ENCODE measurements at regions not wholly inside any gene's neighbourhood (a gene's known extent, or its start where the extent isn't known, plus 50 kb on each side); places are given as distances from the start of the nearest gene placed in this dataset.
A peak's percentile ranks its signal among the peaks of the same experiment; 100 is the strongest.
"Not testable (repeated sequence)": the region's sequence is repeated elsewhere in the genome, so short reads cannot be mapped to it uniquely, and the experiment has no call there.

DNA sequence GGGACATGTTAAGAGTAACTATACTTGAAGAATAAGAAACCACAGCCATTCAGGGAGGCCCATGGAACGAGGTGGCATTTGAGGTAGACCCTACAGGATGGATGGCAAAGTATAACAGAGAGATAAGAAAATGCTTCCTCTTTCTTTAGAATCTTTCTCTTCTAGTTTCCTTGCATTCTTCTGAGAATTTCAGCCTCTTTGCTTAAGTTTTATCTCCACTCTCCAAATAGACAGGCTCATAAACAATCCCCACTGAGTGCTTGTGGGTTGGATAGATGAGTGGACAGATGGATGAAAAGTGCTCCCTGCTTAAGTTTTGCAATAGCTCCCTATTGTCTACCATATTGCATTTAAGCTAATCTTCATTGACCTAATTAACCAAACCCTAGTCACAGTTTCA, 103.7 kb downstream of the MEX3B start:
- in situ Hi-C loops (cut with HindIII; ENCODE audit: low pct_unique_long_range_greater_than_20kb, low sequenced_read_pairs) = no loop called here
- no peak for DNase-seq (ENCODE audit: low read depth, low spot score)

- DNase-seq (ENCODE audit: low read depth, low spot score) = no peak
- in situ Hi-C loops (cut with HindIII; ENCODE audit: low pct_unique_long_range_greater_than_20kb, low sequenced_read_pairs) = no loop called here
These were observed 104.3 kb downstream of the MEX3B start for GRCh38 chr15:81941479-81941878.

GRCh38 chr15:81940467-81941451, 105.1 kb downstream of the MEX3B start:
- in situ Hi-C loops (cut with HindIII; ENCODE audit: low pct_unique_long_range_greater_than_20kb, low sequenced_read_pairs) = no loop called here
- DNase-seq (ENCODE audit: low read depth, low spot score) = no peak

GRCh38 chr15:81939604-81940440, 106.0 kb downstream of the MEX3B start:
- DNase-seq (ENCODE audit: low read depth, low spot score) = peak; percentile 76
- in situ Hi-C loops (cut with HindIII; ENCODE audit: low pct_unique_long_range_greater_than_20kb, low sequenced_read_pairs) = no loop called here

DNA sequence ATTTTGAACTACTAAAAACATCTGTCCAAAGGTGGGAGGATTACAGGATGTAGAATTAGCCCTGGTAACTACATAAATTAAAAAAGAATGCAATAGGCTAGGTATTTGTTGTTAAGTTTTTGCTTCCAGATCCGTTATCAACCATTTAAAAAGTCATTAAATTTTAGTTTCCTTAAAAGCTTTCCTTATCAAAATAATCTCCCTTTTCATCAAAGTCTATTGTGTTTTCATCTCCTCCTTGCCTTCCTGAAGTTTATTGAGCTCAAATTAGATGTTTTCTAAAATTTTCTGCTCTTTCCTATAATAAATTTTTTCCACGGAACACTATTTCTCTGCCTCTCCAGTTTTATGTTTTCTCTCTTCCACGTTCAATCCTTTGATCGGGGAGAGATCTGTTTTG, 108.6 kb downstream of the MEX3B start:
- DNase-seq (ENCODE audit: low read depth, low spot score) = no peak
- in situ Hi-C loops (cut with HindIII; ENCODE audit: low pct_unique_long_range_greater_than_20kb, low sequenced_read_pairs) = no loop called here

GRCh38 chr15:81930582-81931369, 115.0 kb downstream of the MEX3B start:
- in situ Hi-C loops (cut with HindIII; ENCODE audit: low pct_unique_long_range_greater_than_20kb, low sequenced_read_pairs) = no loop called here
- no peak for DNase-seq (ENCODE audit: low read depth, low spot score)

DNA sequence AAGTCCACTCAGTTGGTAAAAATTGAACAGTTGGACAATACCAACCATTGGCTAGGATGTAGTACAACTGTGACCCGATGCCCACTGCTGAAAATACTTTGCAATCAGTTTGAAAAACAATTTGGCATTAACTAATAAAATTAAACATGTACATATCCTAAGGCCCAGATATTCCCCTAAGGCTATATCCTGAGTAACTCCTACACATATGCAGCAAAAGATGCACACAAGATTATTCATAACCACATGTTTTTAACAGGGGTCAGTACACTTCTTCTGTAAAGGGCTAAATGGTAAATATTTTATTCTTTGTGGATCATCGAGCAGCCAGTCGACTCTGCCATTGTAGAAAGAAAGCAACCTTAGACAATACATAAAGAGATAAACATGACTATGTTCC, 116.3 kb downstream of the MEX3B start:
- in situ Hi-C loops (cut with HindIII; ENCODE audit: low pct_unique_long_range_greater_than_20kb, low sequenced_read_pairs) = no loop called here
- DNase-seq (ENCODE audit: low read depth, low spot score) = no peak

- in situ Hi-C loops (cut with HindIII; ENCODE audit: low pct_unique_long_range_greater_than_20kb, low sequenced_read_pairs) = no loop called here
- DNase-seq (ENCODE audit: low read depth, low spot score) = no peak
These were observed 118.8 kb downstream of the MEX3B start for GRCh38 chr15:81926981-81927380.

DNA sequence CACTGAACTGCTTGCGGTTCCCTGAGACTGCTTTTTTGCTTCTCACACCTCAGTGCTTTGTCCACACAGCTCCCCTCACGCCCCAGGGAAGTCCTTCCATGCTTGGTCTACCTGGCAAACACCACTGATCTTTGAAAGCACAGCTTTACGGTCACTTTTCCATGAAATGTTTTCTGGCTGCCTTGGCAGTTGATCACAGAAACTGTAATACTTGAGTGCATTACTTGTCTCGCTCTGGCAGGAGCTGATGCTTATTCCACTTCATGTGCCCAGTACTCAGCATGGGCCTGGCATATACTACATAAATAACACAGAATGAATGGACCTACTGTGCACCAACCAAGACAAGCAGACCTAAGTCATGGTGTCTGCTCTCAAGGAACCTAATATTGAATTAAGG, 121.1 kb downstream of the MEX3B start:
- DNase-seq (ENCODE audit: low read depth, low spot score) = no peak
- in situ Hi-C loops (cut with HindIII; ENCODE audit: low pct_unique_long_range_greater_than_20kb, low sequenced_read_pairs) = no loop called here

- in situ Hi-C loops (cut with HindIII; ENCODE audit: low pct_unique_long_range_greater_than_20kb, low sequenced_read_pairs) = no loop called here
- DNase-seq (ENCODE audit: low read depth, low spot score) = no peak
These were observed 122.1 kb downstream of the MEX3B start for GRCh38 chr15:81923561-81924350.

DNA sequence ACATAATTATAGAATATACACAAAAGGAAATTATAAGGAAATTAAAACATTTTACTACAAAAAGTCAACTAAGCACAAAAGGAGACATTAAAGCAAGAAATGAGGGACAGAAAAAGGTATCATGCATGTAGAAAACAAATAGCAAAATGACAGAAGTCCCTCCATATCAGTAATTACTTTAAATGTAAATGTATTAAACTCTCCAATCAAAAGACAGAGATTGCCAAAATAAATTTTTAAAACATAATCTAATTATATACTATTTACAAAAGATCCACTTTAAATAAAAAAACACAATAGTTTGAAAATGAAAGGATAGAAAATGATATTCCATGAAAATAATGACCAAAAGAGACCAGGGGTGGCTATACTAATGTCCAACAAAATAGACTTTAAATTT, 123.7 kb downstream of the MEX3B start:
- in situ Hi-C loops (cut with HindIII; ENCODE audit: low pct_unique_long_range_greater_than_20kb, low sequenced_read_pairs) = no loop called here
- DNase-seq (ENCODE audit: low read depth, low spot score) = no peak

GRCh38 chr15:81921163-81921562, 124.7 kb downstream of the MEX3B start:
- DNase-seq (ENCODE audit: low read depth, low spot score) = no peak
- in situ Hi-C loops (cut with HindIII; ENCODE audit: low pct_unique_long_range_greater_than_20kb, low sequenced_read_pairs) = no loop called here

DNA sequence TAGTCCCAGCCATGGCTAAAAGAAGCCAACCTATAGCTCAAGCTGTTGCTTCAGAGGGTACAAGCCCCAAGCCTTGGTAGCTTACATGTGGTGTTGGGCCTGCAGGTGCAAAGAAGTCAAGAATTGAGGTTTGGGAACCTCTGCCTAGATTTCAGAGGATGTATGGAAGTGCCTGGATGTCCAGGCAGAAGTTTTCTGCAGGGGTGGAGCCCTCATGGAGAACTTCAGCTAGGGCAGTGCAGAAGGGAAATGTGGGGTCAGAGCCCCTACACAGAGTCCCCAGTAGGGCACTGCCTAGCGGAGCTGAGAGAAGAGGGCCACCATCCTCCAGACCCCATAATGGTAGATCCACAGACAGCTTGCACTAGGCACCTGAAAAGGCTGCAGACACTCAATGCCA, 127.1 kb downstream of the MEX3B start:
- DNase-seq (ENCODE audit: low read depth, low spot score); in situ Hi-C loops (cut with HindIII; ENCODE audit: low pct_unique_long_range_greater_than_20kb, low sequenced_read_pairs): not testable (repeated sequence)

- in situ Hi-C loops (cut with HindIII; ENCODE audit: low pct_unique_long_range_greater_than_20kb, low sequenced_read_pairs) = no loop called here
- no peak for DNase-seq (ENCODE audit: low read depth, low spot score)
These were observed 129.4 kb downstream of the MEX3B start for GRCh38 chr15:81916451-81916850.

- no peak for DNase-seq (ENCODE audit: low read depth, low spot score)
- in situ Hi-C loops (cut with HindIII; ENCODE audit: low pct_unique_long_range_greater_than_20kb, low sequenced_read_pairs) = no loop called here
These were observed 129.8 kb downstream of the MEX3B start for GRCh38 chr15:81915990-81916389.

- no peak for DNase-seq (ENCODE audit: low read depth, low spot score)
- in situ Hi-C loops (cut with HindIII; ENCODE audit: low pct_unique_long_range_greater_than_20kb, low sequenced_read_pairs) = no loop called here
These were observed 131.0 kb downstream of the MEX3B start for GRCh38 chr15:81914734-81915256.

DNA sequence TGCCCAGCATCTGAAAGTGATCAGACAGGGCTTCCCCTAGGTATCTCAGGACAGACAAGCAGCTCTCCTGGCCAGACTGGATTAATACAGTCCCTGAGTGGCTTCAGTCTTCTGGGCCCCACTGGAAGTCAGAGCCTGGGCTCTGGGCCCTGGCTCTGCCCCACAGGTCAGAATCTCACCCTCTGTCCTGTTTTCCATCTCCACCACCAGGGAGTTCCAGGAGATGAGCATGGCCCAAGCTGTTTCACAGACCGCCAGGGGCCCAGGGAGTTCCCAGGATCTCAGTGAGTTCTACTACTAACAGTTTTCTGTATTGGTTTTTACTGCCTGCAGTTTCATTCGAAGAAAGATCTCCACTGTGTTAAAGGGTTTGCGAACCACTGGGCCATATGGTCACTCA, 131.5 kb downstream of the MEX3B start:
- in situ Hi-C loops (cut with HindIII; ENCODE audit: low pct_unique_long_range_greater_than_20kb, low sequenced_read_pairs) = no loop called here
- no peak for DNase-seq (ENCODE audit: low read depth, low spot score)

All from SK-MEL-5 (cell line).